Keratinocyte (primary cell): ENCODE measurements at regions not wholly inside any gene's neighbourhood (a gene's known extent, or its start where the extent isn't known, plus 50 kb on each side); places are given as distances from the start of the nearest gene placed in this dataset.

ENCODE experiments used
- DNase-seq: peaks from one replicate; pipeline ENCODE4 v3.0.0-alpha.2; 2011; ENCODE audit warnings: low read depth, missing footprints, low spot score
- FAIRE-seq: peaks from 2 replicates; lab custom pipeline; 2011; peaks lifted over from hg19 to GRCh38; lab: Jason Lieb, UNC
- H2AFZ ChIP-seq: 2 replicates; pipeline ENCODE4 v1.6.0; 2012; ENCODE audit warnings: low read length, control low read depth, inconsistent platforms; ENCODE audit not compliant: control insufficient read depth
- H3K27ac ChIP-seq: 2 replicates; pipeline ENCODE4 v1.5.1; 2011; ENCODE audit warnings: low read length; ENCODE audit not compliant: control insufficient read depth, insufficient read depth
- H3K27me3 ChIP-seq: 3 replicates; pipeline ENCODE4 v1.6.0; 2011; ENCODE audit warnings: low read length; ENCODE audit not compliant: control insufficient read depth, insufficient read depth; ENCODE audit errors: extremely low read depth
- H3K36me3 ChIP-seq, 2 experiments: 2 replicates in 1 of 2; 3 replicates in 1 of 2; pipeline ENCODE4 v1.5.1; 2011; ENCODE audit warnings: low read length in 2 of 2, mild to moderate bottlenecking in 1 of 2; ENCODE audit not compliant: control insufficient read depth in 2 of 2, insufficient read depth in 2 of 2; ENCODE audit errors: extremely low read depth in 1 of 2
- H3K4me1 ChIP-seq: 3 replicates; pipeline ENCODE4 v1.5.1; 2011; ENCODE audit warnings: low read length; ENCODE audit not compliant: control insufficient read depth, insufficient read depth; ENCODE audit errors: extremely low read depth
- H3K4me2 ChIP-seq: 3 replicates; pipeline ENCODE4 v1.6.0; 2011; ENCODE audit warnings: low read depth, low read length; ENCODE audit not compliant: control insufficient read depth, insufficient read depth; ENCODE audit errors: extremely low read depth
- H3K4me3 ChIP-seq, 3 experiments: fragments of 200-600 bp in 1 of 3; sonication (generic) in 1 of 3; 2 replicates in 2 of 3; 3 replicates in 1 of 3; pipeline ENCODE4 v1.5.1; 2011 to 2016; ENCODE audit warnings: low read length in 3 of 3, mild to moderate bottlenecking in 3 of 3, control low read depth in 2 of 3, inconsistent platforms in 1 of 3, low read depth in 1 of 3, mixed read lengths in 1 of 3, mixed run types in 1 of 3, moderate library complexity in 1 of 3; ENCODE audit not compliant: control insufficient read depth in 2 of 3, insufficient read depth in 2 of 3; ENCODE audit errors: extremely low read depth in 1 of 3
- H3K79me2 ChIP-seq: 2 replicates; pipeline ENCODE4 v1.6.0; 2012; ENCODE audit warnings: low read length; ENCODE audit not compliant: control insufficient read depth, insufficient read depth
- H3K9ac ChIP-seq: 3 replicates; pipeline ENCODE4 v1.6.0; 2011; ENCODE audit warnings: low read length; ENCODE audit not compliant: control insufficient read depth, insufficient read depth; ENCODE audit errors: extremely low read depth
- H3K9me1 ChIP-seq: 3 replicates; pipeline ENCODE4 v1.6.0; 2011; ENCODE audit warnings: low read length; ENCODE audit not compliant: control insufficient read depth, insufficient read depth; ENCODE audit errors: extremely low read depth
- H3K9me3 ChIP-seq: 2 replicates; pipeline ENCODE4 v1.5.1; 2012; ENCODE audit warnings: low read depth, low read length; ENCODE audit not compliant: control insufficient read depth
- H4K20me1 ChIP-seq: 3 replicates; pipeline ENCODE4 v1.6.0; 2011; ENCODE audit warnings: low read length; ENCODE audit not compliant: control insufficient read depth, insufficient read depth; ENCODE audit errors: extremely low read depth
- EZH2 ChIP-seq: IDR thresholded peaks from one replicate; pipeline ENCODE4 v1.6.1; 2012; ENCODE audit warnings: inconsistent platforms, mild to moderate bottlenecking, low read length, moderate library complexity
- dilution Hi-C: fragments of 300-500 bp; cut with MboI; formaldehyde crosslinking; loops from one replicate; pipeline ENCODE4 v1.7.0; 2020; ENCODE audit warnings: low sequenced_read_pairs; ENCODE audit not compliant: extremely low pct_ligation_motif_present
- TF ChIP-seq, protein P1 (sequence below), 3 experiments: IDR thresholded peaks in 1 of 3; conservative IDR thresholded peaks in 1 of 3; optimal IDR thresholded peaks in 1 of 3; 2 replicates in 2 of 3; 3 replicates in 1 of 3; pipeline versions ENCODE3 to v1.5.1; 2011; ENCODE audit warnings: low read length in 3 of 3, mild to moderate bottlenecking in 3 of 3, moderate library complexity in 2 of 3, control low read depth in 1 of 3, inconsistent platforms in 1 of 3; ENCODE audit not compliant: insufficient read depth in 2 of 3; ENCODE audit errors: extremely low read depth in 1 of 3

DNA sequence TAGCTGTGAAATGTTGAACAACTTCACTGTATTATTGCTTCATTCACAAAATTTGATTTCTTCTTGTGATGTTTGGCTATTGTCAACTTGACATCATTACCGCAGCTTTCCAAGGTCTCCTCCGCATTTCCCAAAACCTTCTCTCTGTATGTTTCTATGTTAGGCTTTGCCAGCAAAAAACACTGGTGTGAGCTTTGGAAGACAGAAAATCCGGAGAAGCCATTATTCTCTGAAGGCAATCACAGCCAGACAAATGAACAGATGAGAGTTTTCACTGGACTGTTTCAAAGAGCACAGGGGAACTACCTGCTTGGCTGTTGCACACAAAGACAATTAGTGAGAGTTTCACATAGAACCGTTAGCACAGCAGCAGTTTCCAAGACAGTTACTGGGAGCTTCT lies 609.6 kb downstream of the BRINP3 start:
- no peaks in the 10 kb centered on the region for H3K27me3 ChIP-seq
- no peaks in the 10 kb centered on the region for H3K9me3 ChIP-seq
- DNase-seq (no peak), FAIRE-seq (no peak)
- H3K4me2 ChIP-seq, result no peak overlapping the region
- H3K9ac ChIP-seq, result no peak overlapping the region
- no peaks in the 10 kb centered on the region for H3K79me2 ChIP-seq
- dilution Hi-C loops, result no loop called here
- no peak overlapping the region for H2AFZ ChIP-seq
- H3K4me3 ChIP-seq, result no peak overlapping the region
- H3K9me1 ChIP-seq, result no peaks in the 10 kb centered on the region
- H4K20me1 ChIP-seq, result no peaks in the 10 kb centered on the region
- no peaks in the 10 kb centered on the region for H3K4me1 ChIP-seq
- H3K36me3 ChIP-seq, result no peaks in the 10 kb centered on the region
- no peak for TF ChIP-seq EZH2
- TF ChIP-seq, protein P1, sequence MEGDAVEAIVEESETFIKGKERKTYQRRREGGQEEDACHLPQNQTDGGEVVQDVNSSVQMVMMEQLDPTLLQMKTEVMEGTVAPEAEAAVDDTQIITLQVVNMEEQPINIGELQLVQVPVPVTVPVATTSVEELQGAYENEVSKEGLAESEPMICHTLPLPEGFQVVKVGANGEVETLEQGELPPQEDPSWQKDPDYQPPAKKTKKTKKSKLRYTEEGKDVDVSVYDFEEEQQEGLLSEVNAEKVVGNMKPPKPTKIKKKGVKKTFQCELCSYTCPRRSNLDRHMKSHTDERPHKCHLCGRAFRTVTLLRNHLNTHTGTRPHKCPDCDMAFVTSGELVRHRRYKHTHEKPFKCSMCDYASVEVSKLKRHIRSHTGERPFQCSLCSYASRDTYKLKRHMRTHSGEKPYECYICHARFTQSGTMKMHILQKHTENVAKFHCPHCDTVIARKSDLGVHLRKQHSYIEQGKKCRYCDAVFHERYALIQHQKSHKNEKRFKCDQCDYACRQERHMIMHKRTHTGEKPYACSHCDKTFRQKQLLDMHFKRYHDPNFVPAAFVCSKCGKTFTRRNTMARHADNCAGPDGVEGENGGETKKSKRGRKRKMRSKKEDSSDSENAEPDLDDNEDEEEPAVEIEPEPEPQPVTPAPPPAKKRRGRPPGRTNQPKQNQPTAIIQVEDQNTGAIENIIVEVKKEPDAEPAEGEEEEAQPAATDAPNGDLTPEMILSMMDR (optimal IDR thresholded peaks at IDR 0.05 in 1 of 3, IDR thresholded peaks at IDR 0.05 in 1 of 3, conservative IDR thresholded peaks at IDR 0.05 in 1 of 3; ENCODE audit: extremely low read depth in 1 of 3, insufficient read depth in 2 of 3, low read length in 3 of 3), result no peak
- no peak overlapping the region for H3K27ac ChIP-seq

DNA sequence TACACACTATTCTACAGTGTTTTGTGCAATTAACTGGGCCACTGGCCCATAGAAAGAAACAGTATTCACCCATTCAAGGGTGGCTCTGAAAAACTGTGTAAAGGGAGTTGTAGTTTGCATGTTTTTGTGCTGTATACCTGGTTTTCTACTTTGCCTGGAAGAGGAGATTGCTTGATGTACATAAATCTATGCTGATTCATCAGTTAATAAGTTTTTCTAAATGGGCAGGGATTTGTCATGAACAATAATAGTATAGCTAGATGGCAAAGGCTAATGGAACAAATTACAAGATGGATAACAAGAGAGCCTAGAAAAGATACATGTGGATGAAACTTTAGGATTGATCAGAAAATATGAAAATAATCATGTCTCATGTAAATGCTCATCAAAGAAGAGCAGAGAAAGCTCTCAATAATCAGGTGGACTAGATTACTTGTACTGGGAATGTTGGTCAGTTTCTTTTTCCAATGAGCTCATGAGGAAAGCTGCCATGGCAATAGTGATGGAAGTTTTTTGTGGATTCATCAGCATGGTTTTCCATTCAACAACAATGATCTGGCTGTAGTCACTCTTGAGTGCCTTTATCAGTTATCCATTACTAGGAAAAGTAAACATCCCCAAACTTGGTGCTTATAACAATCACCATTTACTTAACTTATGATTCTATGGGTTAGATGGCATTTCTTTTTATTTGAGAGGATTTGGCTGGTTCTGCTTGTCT lies 602.8 kb downstream of the BRINP3 start:
- Histone ChIP-seq H3K27me3 (no peaks in the 10 kb centered on the region), H3K4me2 (no peak overlapping the region), H2AFZ (no peak overlapping the region), H3K9me1 (no peaks in the 10 kb centered on the region), H3K4me1 (no peaks in the 10 kb centered on the region), H3K4me3 (no peak overlapping the region), H3K36me3 (no peaks in the 10 kb centered on the region), H3K9me3 (no peaks in the 10 kb centered on the region), H3K27ac (no peak overlapping the region), H4K20me1 (no peaks in the 10 kb centered on the region), H3K79me2 (no peaks in the 10 kb centered on the region), H3K9ac (no peak overlapping the region)
- FAIRE-seq (no peak), DNase-seq (no peak)
- TF ChIP-seq EZH2, result no peak
- TF ChIP-seq, protein P1 (optimal IDR thresholded peaks at IDR 0.05 in 1 of 3, IDR thresholded peaks at IDR 0.05 in 1 of 3, conservative IDR thresholded peaks at IDR 0.05 in 1 of 3; ENCODE audit: extremely low read depth in 1 of 3, insufficient read depth in 2 of 3, low read length in 3 of 3), result no peak
- dilution Hi-C loops, result no loop called here
